ENCODE measurements at regions not wholly inside any gene's neighbourhood (a gene's known extent, or its start where the extent isn't known, plus 50 kb on each side); places are given as distances from the start of the nearest gene placed in this dataset.

GRCh38 chr14:45633220-45633984 is 380.4 kb upstream of the MIS18BP1 start:
- H3K36me3 ChIP-seq (ENCODE audit: control insufficient read depth in 4 of 4, insufficient read depth in 3 of 4, low read depth in 1 of 4, low read length in 3 of 4): no peaks in the 10 kb centered on the region
- H3K4me1 ChIP-seq (ENCODE audit: control insufficient read depth in 4 of 4, insufficient read depth in 4 of 4, low read length in 3 of 4): no peaks in the 10 kb centered on the region
- peaks cover 0 to 9% (median 2%) of the 10 kb centered on the region in 4 donors for H3K9me3 ChIP-seq (ENCODE audit: control insufficient read depth in 4 of 4, low read length in 3 of 4)
- WGBS: 74% methylated on average over 7 of the region's 7 CpGs
- H3K27ac ChIP-seq (ENCODE audit: low read depth in 1 of 2, low read length in 2 of 2): no peak overlapping the region
- DNase-seq (ENCODE audit: low spot score): no peak
- no peak overlapping the region for H3K4me3 ChIP-seq (ENCODE audit: low read depth in 1 of 3, low read length in 3 of 3)
- TF ChIP-seq, protein P1, sequence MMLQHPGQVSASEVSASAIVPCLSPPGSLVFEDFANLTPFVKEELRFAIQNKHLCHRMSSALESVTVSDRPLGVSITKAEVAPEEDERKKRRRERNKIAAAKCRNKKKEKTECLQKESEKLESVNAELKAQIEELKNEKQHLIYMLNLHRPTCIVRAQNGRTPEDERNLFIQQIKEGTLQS (IDR thresholded peaks at IDR 0.05): no peak
- TF ChIP-seq ZBTB33 (IDR thresholded peaks at IDR 0.05) (no peak), HNF4G (IDR thresholded peaks at IDR 0.05) (no peak), YY1 (IDR thresholded peaks at IDR 0.05) (no peak), TAF1 (conservative IDR thresholded peaks at IDR 0.05) (no peak), JUND (IDR thresholded peaks at IDR 0.05) (no peak), RXRA (IDR thresholded peaks at IDR 0.05) (no peak), GABPA (IDR thresholded peaks at IDR 0.05 in 1 of 2, conservative IDR thresholded peaks at IDR 0.05 in 1 of 2) (no peak)
- TF ChIP-seq, protein P2, sequence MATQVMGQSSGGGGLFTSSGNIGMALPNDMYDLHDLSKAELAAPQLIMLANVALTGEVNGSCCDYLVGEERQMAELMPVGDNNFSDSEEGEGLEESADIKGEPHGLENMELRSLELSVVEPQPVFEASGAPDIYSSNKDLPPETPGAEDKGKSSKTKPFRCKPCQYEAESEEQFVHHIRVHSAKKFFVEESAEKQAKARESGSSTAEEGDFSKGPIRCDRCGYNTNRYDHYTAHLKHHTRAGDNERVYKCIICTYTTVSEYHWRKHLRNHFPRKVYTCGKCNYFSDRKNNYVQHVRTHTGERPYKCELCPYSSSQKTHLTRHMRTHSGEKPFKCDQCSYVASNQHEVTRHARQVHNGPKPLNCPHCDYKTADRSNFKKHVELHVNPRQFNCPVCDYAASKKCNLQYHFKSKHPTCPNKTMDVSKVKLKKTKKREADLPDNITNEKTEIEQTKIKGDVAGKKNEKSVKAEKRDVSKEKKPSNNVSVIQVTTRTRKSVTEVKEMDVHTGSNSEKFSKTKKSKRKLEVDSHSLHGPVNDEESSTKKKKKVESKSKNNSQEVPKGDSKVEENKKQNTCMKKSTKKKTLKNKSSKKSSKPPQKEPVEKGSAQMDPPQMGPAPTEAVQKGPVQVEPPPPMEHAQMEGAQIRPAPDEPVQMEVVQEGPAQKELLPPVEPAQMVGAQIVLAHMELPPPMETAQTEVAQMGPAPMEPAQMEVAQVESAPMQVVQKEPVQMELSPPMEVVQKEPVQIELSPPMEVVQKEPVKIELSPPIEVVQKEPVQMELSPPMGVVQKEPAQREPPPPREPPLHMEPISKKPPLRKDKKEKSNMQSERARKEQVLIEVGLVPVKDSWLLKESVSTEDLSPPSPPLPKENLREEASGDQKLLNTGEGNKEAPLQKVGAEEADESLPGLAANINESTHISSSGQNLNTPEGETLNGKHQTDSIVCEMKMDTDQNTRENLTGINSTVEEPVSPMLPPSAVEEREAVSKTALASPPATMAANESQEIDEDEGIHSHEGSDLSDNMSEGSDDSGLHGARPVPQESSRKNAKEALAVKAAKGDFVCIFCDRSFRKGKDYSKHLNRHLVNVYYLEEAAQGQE (IDR thresholded peaks at IDR 0.05): no peak
- no peak overlapping the region for H3K9ac ChIP-seq (ENCODE audit: low read depth in 1 of 2, low read length in 2 of 2)
- H3K27me3 ChIP-seq (ENCODE audit: control insufficient read depth in 4 of 4, insufficient read depth in 4 of 4, low read length in 3 of 4): no peaks in the 10 kb centered on the region

DNA sequence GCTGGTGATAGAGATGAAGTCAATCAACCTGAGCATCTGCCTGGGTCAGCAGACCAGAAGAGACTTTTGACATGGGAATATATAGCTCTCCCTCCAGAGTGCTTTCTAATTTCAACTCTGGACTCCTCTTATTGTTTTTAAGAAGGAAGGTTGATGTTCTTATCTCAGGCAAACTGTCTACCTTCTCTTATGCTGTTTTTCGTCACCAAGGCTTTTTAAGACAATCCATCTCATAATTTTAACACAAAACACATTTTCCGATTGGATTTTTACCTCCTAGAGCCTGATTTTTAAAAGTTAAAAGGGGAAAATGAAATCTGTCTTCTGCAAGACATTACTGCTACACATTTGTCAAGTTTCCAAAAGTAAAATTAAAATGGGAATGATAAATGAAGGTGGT is 368.7 kb upstream of the MIS18BP1 start:
- Histone ChIP-seq H3K9me3 (ENCODE audit: control insufficient read depth in 4 of 4, low read length in 3 of 4) (peaks cover 0 to 4% (median 0%) of the 10 kb centered on the region in 4 donors), H3K27me3 (ENCODE audit: control insufficient read depth in 4 of 4, insufficient read depth in 4 of 4, low read length in 3 of 4) (no peaks in the 10 kb centered on the region), H3K4me3 (ENCODE audit: low read depth in 1 of 3, low read length in 3 of 3) (no peak overlapping the region), H3K36me3 (ENCODE audit: control insufficient read depth in 4 of 4, insufficient read depth in 3 of 4, low read depth in 1 of 4, low read length in 3 of 4) (no peaks in the 10 kb centered on the region), H3K9ac (ENCODE audit: low read depth in 1 of 2, low read length in 2 of 2) (no peak overlapping the region), H3K4me1 (ENCODE audit: control insufficient read depth in 4 of 4, insufficient read depth in 4 of 4, low read length in 3 of 4) (no peaks in the 10 kb centered on the region), H3K27ac (ENCODE audit: low read depth in 1 of 2, low read length in 2 of 2) (no peak overlapping the region)
- TF ChIP-seq HNF4G (IDR thresholded peaks at IDR 0.05): no peak
- no peak for TF ChIP-seq JUND (IDR thresholded peaks at IDR 0.05)
- no peak for TF ChIP-seq GABPA (IDR thresholded peaks at IDR 0.05 in 1 of 2, conservative IDR thresholded peaks at IDR 0.05 in 1 of 2)
- 60% methylated on average over 2 of the region's 2 CpGs for WGBS
- DNase-seq (ENCODE audit: low spot score): no peak

DNA sequence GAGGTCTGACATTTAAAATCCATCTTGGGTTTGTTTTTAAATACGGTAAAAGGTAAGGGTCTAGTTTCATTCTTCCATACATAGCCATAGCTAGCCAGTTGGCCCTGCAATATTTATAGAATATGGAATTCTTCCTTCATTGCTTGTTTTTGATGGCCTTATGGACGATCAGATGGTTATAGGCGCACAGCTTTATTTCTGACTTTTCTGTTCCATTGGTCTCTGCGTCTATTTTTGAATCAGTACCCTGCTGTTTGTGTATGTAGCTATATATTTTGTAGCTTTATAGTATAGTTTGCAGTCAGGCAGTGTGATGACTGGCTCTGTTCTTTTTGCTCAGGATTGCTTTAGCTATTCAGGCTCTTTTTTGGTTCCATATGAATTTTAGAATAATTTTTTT is 366.8 kb upstream of the MIS18BP1 start:
- Histone ChIP-seq H3K4me3 (ENCODE audit: low read depth in 1 of 3, low read length in 3 of 3) (no peak overlapping the region), H3K27ac (ENCODE audit: low read depth in 1 of 2, low read length in 2 of 2) (no peak overlapping the region), H3K27me3 (ENCODE audit: control insufficient read depth in 4 of 4, insufficient read depth in 4 of 4, low read length in 3 of 4) (no peaks in the 10 kb centered on the region), H3K9ac (ENCODE audit: low read depth in 1 of 2, low read length in 2 of 2) (no peak overlapping the region), H3K36me3 (ENCODE audit: control insufficient read depth in 4 of 4, insufficient read depth in 3 of 4, low read depth in 1 of 4, low read length in 3 of 4) (no peaks in the 10 kb centered on the region), H3K9me3 (ENCODE audit: control insufficient read depth in 4 of 4, low read length in 3 of 4) (peaks cover 0 to 4% (median 0%) of the 10 kb centered on the region in 4 donors), H3K4me1 (ENCODE audit: control insufficient read depth in 4 of 4, insufficient read depth in 4 of 4, low read length in 3 of 4) (no peaks in the 10 kb centered on the region)
- 77% methylated on average over 4 of the region's 4 CpGs for WGBS
- DNase-seq (ENCODE audit: low spot score): no peak
- TF ChIP-seq EGR1 (IDR thresholded peaks at IDR 0.05; ENCODE audit: low read depth in 2 of 2) (no peak), JUND (IDR thresholded peaks at IDR 0.05) (no peak), RAD21 (IDR thresholded peaks at IDR 0.05) (no peak), SP1 (IDR thresholded peaks at IDR 0.05) (no peak), FOXA1 (IDR thresholded peaks at IDR 0.05) (no peak), TAF1 (conservative IDR thresholded peaks at IDR 0.05) (no peak)
- TF ChIP-seq, protein P2 (IDR thresholded peaks at IDR 0.05): no peak

Data from liver (tissue), 7 donors.